T-helper 2 cell treated with Interferon-gamma antibody and Interleukin-4, amounts not matched to agents 100 ng/mL and 5 ng/mL, for 36 hours (primary cell): ENCODE measurements at regions not wholly inside any gene's neighbourhood (a gene's known extent, or its start where the extent isn't known, plus 50 kb on each side); places are given as distances from the start of the nearest gene placed in this dataset.

Source experiments
- intact Hi-C: fragments of 100-400 bp; cut with micrococcal nuclease; formaldehyde crosslinking; loops from one replicate; pipeline ENCODE4 v1.15.1; 2023

GRCh38 chr2:45180033-45180746 lies 170.9 kb upstream of the SIX2 start:
- intact Hi-C loops = no loop called here

- intact Hi-C loops = no loop called here
These were observed 169.6 kb upstream of the SIX2 start for GRCh38 chr2:45178854-45179253.

GRCh38 chr2:45178359-45178758 lies 169.1 kb upstream of the SIX2 start:
- intact Hi-C loops = no loop called here

- intact Hi-C loops = no loop called here
These were observed 168.6 kb upstream of the SIX2 start for GRCh38 chr2:45177870-45178269.

GRCh38 chr2:45176390-45176789 lies 167.1 kb upstream of the SIX2 start:
- intact Hi-C loops = no loop called here

- intact Hi-C loops = no loop called here
These were observed 164.3 kb upstream of the SIX2 start for GRCh38 chr2:45173513-45173912.

- intact Hi-C loops = no loop called here
These were observed 163.6 kb upstream of the SIX2 start for GRCh38 chr2:45172760-45173392.

- intact Hi-C loops = no loop called here
These were observed 162.9 kb upstream of the SIX2 start for GRCh38 chr2:45172142-45172541.

GRCh38 chr2:45171136-45171501 lies 161.9 kb upstream of the SIX2 start:
- intact Hi-C loops = no loop called here

GRCh38 chr2:45170191-45171135 lies 161.2 kb upstream of the SIX2 start:
- intact Hi-C loops = no loop called here

- intact Hi-C loops = loop anchor here (5.0 kb wide), 2 partner anchors 162 to 232 kb away; partner anchors contain the start of gene SIX2
These were observed 160.3 kb upstream of the SIX2 start for GRCh38 chr2:45169339-45170190.

GRCh38 chr2:45168711-45169338 lies 159.6 kb upstream of the SIX2 start:
- intact Hi-C loops = loop anchor here (5.0 kb wide), 2 partner anchors 162 to 232 kb away; partner anchors contain the start of gene SIX2

GRCh38 chr2:45167920-45168629 lies 158.8 kb upstream of the SIX2 start:
- intact Hi-C loops = loop anchor here (5.0 kb wide), 2 partner anchors 161 to 231 kb away; partner anchors contain the start of gene SIX2

- intact Hi-C loops = loop anchor here (5.0 kb wide), 2 partner anchors 159 to 229 kb away; partner anchors contain the start of gene SIX2
These were observed 157.1 kb upstream of the SIX2 start for GRCh38 chr2:45166229-45166890.

GRCh38 chr2:45162711-45163110 lies 153.5 kb upstream of the SIX2 start:
- intact Hi-C loops = no loop called here

- intact Hi-C loops = no loop called here
These were observed 147.4 kb upstream of the SIX2 start for GRCh38 chr2:45156605-45157004.

- intact Hi-C loops = no loop called here
These were observed 145.4 kb upstream of the SIX2 start for GRCh38 chr2:45154606-45155155.

GRCh38 chr2:45154144-45154543 lies 144.9 kb upstream of the SIX2 start:
- intact Hi-C loops = no loop called here

- intact Hi-C loops = no loop called here
These were observed 143.9 kb upstream of the SIX2 start for GRCh38 chr2:45153121-45153520.
